ENCODE measurements at regions not wholly inside any gene's neighbourhood (a gene's known extent, or its start where the extent isn't known, plus 50 kb on each side); places are given as distances from the start of the nearest gene placed in this dataset.
"Not testable (repeated sequence)": the region's sequence is repeated elsewhere in the genome, so short reads cannot be mapped to it uniquely, and the experiment has no call there.

GRCh38 chr10:109595356-109595755 is 328.0 kb downstream of the XPNPEP1 start:
- TF ChIP-seq POLR2AphosphoS5 (IDR thresholded peaks at IDR 0.05; ENCODE audit: low read depth, low read length); POLR2A (IDR thresholded peaks at IDR 0.05; ENCODE audit: low read depth, low read length); TAF1 (IDR thresholded peaks at IDR 0.05; ENCODE audit: low read depth, low read length); POU2F2 (IDR thresholded peaks at IDR 0.05; ENCODE audit: low read depth, low read length); PAX5 (IDR thresholded peaks at IDR 0.05; ENCODE audit: insufficient read depth, low read length, severe bottlenecking); SPI1 (IDR thresholded peaks at IDR 0.05; ENCODE audit: low read depth, low read length): not testable (repeated sequence)
